ENCODE measurements at regions not wholly inside any gene's neighbourhood (a gene's known extent, or its start where the extent isn't known, plus 50 kb on each side); places are given as distances from the start of the nearest gene placed in this dataset.
"Not testable (repeated sequence)": the region's sequence is repeated elsewhere in the genome, so short reads cannot be mapped to it uniquely, and the experiment has no call there.

DNA sequence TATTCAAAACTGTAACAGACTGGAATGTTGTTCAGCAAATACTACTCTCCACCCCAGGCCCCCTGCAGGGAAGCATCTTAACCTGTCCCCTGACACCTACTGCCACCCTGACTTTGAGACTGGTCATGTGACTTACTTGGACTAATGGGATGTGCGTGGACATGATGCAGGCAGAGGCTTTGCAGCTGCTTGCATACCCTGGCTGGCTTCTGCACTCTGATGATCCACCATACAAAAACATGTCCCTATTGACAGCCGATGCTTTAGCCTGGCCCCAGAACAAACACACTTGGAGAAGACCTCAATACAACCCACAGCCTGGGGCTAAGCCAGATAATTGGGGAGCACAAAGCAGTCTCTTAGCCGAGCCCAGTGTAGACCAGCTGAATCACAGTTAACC is 180.5 kb downstream of the ATP6V0E2 start:
- H3K4me3 ChIP-seq (ENCODE audit: low read depth, low read length); H3K4me1 ChIP-seq (ENCODE audit: control insufficient read depth, insufficient read depth, low read length); H3K9ac ChIP-seq (ENCODE audit: low read depth, low read length); H3K27me3 ChIP-seq (ENCODE audit: control insufficient read depth, insufficient read depth, low read length); H3K9me3 ChIP-seq (ENCODE audit: control insufficient read depth, insufficient read depth, low read length); H3K36me3 ChIP-seq (ENCODE audit: control insufficient read depth, insufficient read depth, low read length): not testable (repeated sequence)

- H3K4me1 ChIP-seq (ENCODE audit: control insufficient read depth, insufficient read depth, low read length); H3K36me3 ChIP-seq (ENCODE audit: control insufficient read depth, insufficient read depth, low read length); H3K27me3 ChIP-seq (ENCODE audit: control insufficient read depth, insufficient read depth, low read length); H3K9ac ChIP-seq (ENCODE audit: low read depth, low read length); H3K4me3 ChIP-seq (ENCODE audit: low read depth, low read length); H3K9me3 ChIP-seq (ENCODE audit: control insufficient read depth, insufficient read depth, low read length): not testable (repeated sequence)
Measured at GRCh38 chr7:150060259-150061221, 186.8 kb downstream of the ATP6V0E2 start.

DNA sequence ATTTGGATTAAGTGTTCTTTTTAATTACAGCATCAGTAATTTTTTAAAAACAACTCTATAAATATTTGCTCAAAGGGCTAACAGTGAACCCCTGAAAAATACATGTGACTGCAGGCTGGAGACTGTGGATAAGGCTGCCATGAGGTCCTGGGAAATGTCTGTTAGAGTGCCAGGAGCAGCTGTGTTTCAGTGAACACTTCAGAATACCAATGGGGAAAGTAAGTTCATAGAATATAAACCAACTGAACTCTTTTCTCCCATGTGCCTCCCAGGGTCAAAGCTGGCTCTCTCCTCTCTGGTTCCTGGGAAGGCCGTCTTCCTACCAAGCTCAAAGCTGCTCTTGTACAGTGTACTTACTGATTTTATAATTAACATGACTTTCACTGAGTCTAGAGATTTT is 189.4 kb downstream of the ATP6V0E2 start:
- H3K4me1 ChIP-seq (ENCODE audit: control insufficient read depth, insufficient read depth, low read length); H3K27me3 ChIP-seq (ENCODE audit: control insufficient read depth, insufficient read depth, low read length); H3K36me3 ChIP-seq (ENCODE audit: control insufficient read depth, insufficient read depth, low read length); H3K4me3 ChIP-seq (ENCODE audit: low read depth, low read length); H3K9ac ChIP-seq (ENCODE audit: low read depth, low read length); H3K9me3 ChIP-seq (ENCODE audit: control insufficient read depth, insufficient read depth, low read length): not testable (repeated sequence)

GRCh38 chr7:150069555-150070313 is 196.0 kb downstream of the ATP6V0E2 start:
- H3K9me3 ChIP-seq (ENCODE audit: control insufficient read depth, insufficient read depth, low read length); H3K4me1 ChIP-seq (ENCODE audit: control insufficient read depth, insufficient read depth, low read length); H3K9ac ChIP-seq (ENCODE audit: low read depth, low read length); H3K4me3 ChIP-seq (ENCODE audit: low read depth, low read length); H3K27me3 ChIP-seq (ENCODE audit: control insufficient read depth, insufficient read depth, low read length); H3K36me3 ChIP-seq (ENCODE audit: control insufficient read depth, insufficient read depth, low read length): not testable (repeated sequence)

DNA sequence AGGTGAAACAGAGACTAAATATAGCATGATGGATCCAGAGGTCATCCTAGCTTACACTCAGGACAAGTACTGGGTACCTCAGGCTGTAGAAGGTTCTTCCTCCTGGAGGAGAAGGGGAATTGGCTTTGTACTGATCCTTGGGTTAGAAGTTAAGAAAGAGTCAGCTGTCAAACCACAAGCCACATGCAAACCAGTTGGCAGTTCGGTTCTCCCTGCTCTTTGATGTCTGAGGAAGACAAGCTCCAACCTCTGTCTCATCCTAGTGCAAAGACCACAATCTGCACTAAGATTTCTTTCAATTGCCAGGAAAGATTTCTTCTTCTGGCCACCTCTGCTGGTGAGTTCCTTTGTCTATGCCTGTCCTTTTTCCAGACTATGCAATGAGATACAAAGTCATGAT is 203.8 kb downstream of the ATP6V0E2 start:
- not testable (repeated sequence) for H3K9me3 ChIP-seq (ENCODE audit: control insufficient read depth, insufficient read depth, low read length); H3K27me3 ChIP-seq (ENCODE audit: control insufficient read depth, insufficient read depth, low read length); H3K4me1 ChIP-seq (ENCODE audit: control insufficient read depth, insufficient read depth, low read length); H3K4me3 ChIP-seq (ENCODE audit: low read depth, low read length); H3K36me3 ChIP-seq (ENCODE audit: control insufficient read depth, insufficient read depth, low read length); H3K9ac ChIP-seq (ENCODE audit: low read depth, low read length)

- not testable (repeated sequence) for H3K27me3 ChIP-seq (ENCODE audit: control insufficient read depth, insufficient read depth, low read length); H3K4me1 ChIP-seq (ENCODE audit: control insufficient read depth, insufficient read depth, low read length); H3K9ac ChIP-seq (ENCODE audit: low read depth, low read length); H3K4me3 ChIP-seq (ENCODE audit: low read depth, low read length); H3K9me3 ChIP-seq (ENCODE audit: control insufficient read depth, insufficient read depth, low read length); H3K36me3 ChIP-seq (ENCODE audit: control insufficient read depth, insufficient read depth, low read length)
Measured at GRCh38 chr7:150081865-150082264, 208.1 kb downstream of the ATP6V0E2 start.

GRCh38 chr7:150084724-150085123 is 211.0 kb downstream of the ATP6V0E2 start:
- H3K27me3 ChIP-seq (ENCODE audit: control insufficient read depth, insufficient read depth, low read length); H3K4me3 ChIP-seq (ENCODE audit: low read depth, low read length); H3K4me1 ChIP-seq (ENCODE audit: control insufficient read depth, insufficient read depth, low read length); H3K9me3 ChIP-seq (ENCODE audit: control insufficient read depth, insufficient read depth, low read length); H3K36me3 ChIP-seq (ENCODE audit: control insufficient read depth, insufficient read depth, low read length); H3K9ac ChIP-seq (ENCODE audit: low read depth, low read length): not testable (repeated sequence)

DNA sequence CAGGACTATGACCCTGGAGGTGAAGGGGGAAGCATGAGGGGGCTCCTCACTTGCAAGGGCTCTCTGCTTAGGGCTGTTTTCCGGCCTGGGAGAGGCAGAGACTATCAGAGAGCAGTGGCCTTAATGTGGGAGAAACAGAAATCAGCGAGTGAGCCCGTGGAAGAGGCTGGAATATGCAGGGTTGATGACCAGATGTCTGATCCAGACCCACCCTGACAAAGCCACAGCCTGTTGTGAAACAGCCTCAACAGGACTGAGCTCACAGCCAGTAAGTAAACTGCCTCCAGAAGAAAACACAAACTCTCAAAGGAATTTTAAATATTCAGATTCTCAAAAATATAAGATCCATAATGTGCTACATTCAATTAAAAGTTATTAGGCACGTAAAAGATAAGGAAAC is 213.7 kb downstream of the ATP6V0E2 start:
- not testable (repeated sequence) for H3K36me3 ChIP-seq (ENCODE audit: control insufficient read depth, insufficient read depth, low read length); H3K9me3 ChIP-seq (ENCODE audit: control insufficient read depth, insufficient read depth, low read length); H3K9ac ChIP-seq (ENCODE audit: low read depth, low read length); H3K4me1 ChIP-seq (ENCODE audit: control insufficient read depth, insufficient read depth, low read length); H3K27me3 ChIP-seq (ENCODE audit: control insufficient read depth, insufficient read depth, low read length); H3K4me3 ChIP-seq (ENCODE audit: low read depth, low read length)

GRCh38 chr7:150089139-150089538 is 215.4 kb downstream of the ATP6V0E2 start:
- not testable (repeated sequence) for H3K4me1 ChIP-seq (ENCODE audit: control insufficient read depth, insufficient read depth, low read length); H3K36me3 ChIP-seq (ENCODE audit: control insufficient read depth, insufficient read depth, low read length); H3K9me3 ChIP-seq (ENCODE audit: control insufficient read depth, insufficient read depth, low read length)

GRCh38 chr7:150090776-150091175 is 217.0 kb downstream of the ATP6V0E2 start:
- not testable (repeated sequence) for H3K9me3 ChIP-seq (ENCODE audit: control insufficient read depth, insufficient read depth, low read length); H3K36me3 ChIP-seq (ENCODE audit: control insufficient read depth, insufficient read depth, low read length); H3K9ac ChIP-seq (ENCODE audit: low read depth, low read length); H3K4me3 ChIP-seq (ENCODE audit: low read depth, low read length); H3K4me1 ChIP-seq (ENCODE audit: control insufficient read depth, insufficient read depth, low read length); H3K27me3 ChIP-seq (ENCODE audit: control insufficient read depth, insufficient read depth, low read length)

More at GRCh38 chr7:150089139-150089538, 215.4 kb downstream of the ATP6V0E2 start:
- not testable (repeated sequence) for H3K27me3 ChIP-seq (ENCODE audit: control insufficient read depth, insufficient read depth, low read length); H3K4me3 ChIP-seq (ENCODE audit: low read depth, low read length); H3K9ac ChIP-seq (ENCODE audit: low read depth, low read length)

DNA sequence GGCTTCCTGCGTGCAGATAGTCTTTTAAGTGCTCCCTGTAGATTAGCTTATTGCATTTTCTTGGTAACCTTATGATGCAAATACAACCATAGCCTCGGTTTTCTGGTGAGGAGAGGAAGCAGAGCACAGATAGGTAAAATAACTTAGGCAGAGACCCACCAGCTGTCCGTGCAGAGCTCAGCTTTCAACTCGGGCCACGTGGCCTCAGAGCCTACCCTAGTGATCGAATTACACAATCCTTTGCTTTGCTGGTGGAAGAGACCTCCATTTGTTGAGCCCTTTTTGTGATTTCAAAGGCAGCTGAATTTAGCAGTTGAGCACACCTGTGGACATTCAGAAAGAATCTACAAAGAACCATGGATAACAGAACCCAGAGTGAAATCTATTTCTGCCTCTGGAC is 220.1 kb downstream of the ATP6V0E2 start:
- not testable (repeated sequence) for H3K9ac ChIP-seq (ENCODE audit: low read depth, low read length); H3K9me3 ChIP-seq (ENCODE audit: control insufficient read depth, insufficient read depth, low read length); H3K4me3 ChIP-seq (ENCODE audit: low read depth, low read length); H3K27me3 ChIP-seq (ENCODE audit: control insufficient read depth, insufficient read depth, low read length); H3K4me1 ChIP-seq (ENCODE audit: control insufficient read depth, insufficient read depth, low read length); H3K36me3 ChIP-seq (ENCODE audit: control insufficient read depth, insufficient read depth, low read length)

All from iPS-15b (cell line).